ENCODE measurements at regions not wholly inside any gene's neighbourhood (a gene's known extent, or its start where the extent isn't known, plus 50 kb on each side); places are given as distances from the start of the nearest gene placed in this dataset.

GRCh38 chr2:46839045-46839444, 76.6 kb downstream of the MCFD2 start:
- Histone ChIP-seq H3K27me3 (replicated peaks) (no peaks in the 10 kb centered on the region), H3K4me3 (no peak overlapping the region), H3K9me3 (replicated peaks) (no peaks in the 10 kb centered on the region), H3K27ac (no peak overlapping the region), H3K36me3 (no peaks in the 10 kb centered on the region), H3K4me1 (replicated peaks) (peaks cover 7% of the 10 kb centered on the region; the same call in 1 of the 2 replicates)
- no peak for DNase-seq (ENCODE audit: low read depth in 1 of 2, low spot score in 2 of 2)

GRCh38 chr2:46837704-46838103, 77.9 kb downstream of the MCFD2 start:
- no peak overlapping the region for H3K4me3 ChIP-seq
- H3K27ac ChIP-seq: no peak overlapping the region
- no peaks in the 10 kb centered on the region for H3K36me3 ChIP-seq
- no peak for DNase-seq (ENCODE audit: low read depth in 1 of 2, low spot score in 2 of 2)
- peaks cover 7% of the 10 kb centered on the region; the same call in 1 of the 2 replicates for H3K4me1 ChIP-seq (replicated peaks)
- H3K9me3 ChIP-seq (replicated peaks): no peaks in the 10 kb centered on the region
- H3K27me3 ChIP-seq (replicated peaks): no peaks in the 10 kb centered on the region

- H3K27me3 ChIP-seq (replicated peaks): no peaks in the 10 kb centered on the region
- no peaks in the 10 kb centered on the region for H3K36me3 ChIP-seq
- peaks cover 7% of the 10 kb centered on the region; the same call in 1 of the 2 replicates for H3K4me1 ChIP-seq (replicated peaks)
- no peak overlapping the region for H3K27ac ChIP-seq
- DNase-seq (ENCODE audit: low read depth in 1 of 2, low spot score in 2 of 2): no peak
- no peaks in the 10 kb centered on the region for H3K9me3 ChIP-seq (replicated peaks)
- H3K4me3 ChIP-seq: no peak overlapping the region
These were observed 78.5 kb downstream of the MCFD2 start for GRCh38 chr2:46837112-46837454.

- Histone ChIP-seq H3K4me1 (replicated peaks) (peaks cover 4% of the 10 kb centered on the region), H3K4me3 (no peak overlapping the region), H3K27me3 (replicated peaks) (no peaks in the 10 kb centered on the region), H3K36me3 (no peaks in the 10 kb centered on the region), H3K9me3 (replicated peaks) (no peaks in the 10 kb centered on the region), H3K27ac (no peak overlapping the region)
- no peak for DNase-seq (ENCODE audit: low read depth in 1 of 2, low spot score in 2 of 2)
These were observed 79.1 kb downstream of the MCFD2 start for GRCh38 chr2:46836295-46837111.

- peaks cover 11% of the 10 kb centered on the region for H3K4me1 ChIP-seq (replicated peaks)
- H3K9me3 ChIP-seq (replicated peaks): no peaks in the 10 kb centered on the region
- H3K4me3 ChIP-seq: no peak overlapping the region
- no peak overlapping the region for H3K27ac ChIP-seq
- DNase-seq (ENCODE audit: low read depth in 1 of 2, low spot score in 2 of 2): no peak
- H3K36me3 ChIP-seq: no peaks in the 10 kb centered on the region
- no peaks in the 10 kb centered on the region for H3K27me3 ChIP-seq (replicated peaks)
These were observed 80.1 kb downstream of the MCFD2 start for GRCh38 chr2:46835520-46835919.

- Histone ChIP-seq H3K9me3 (replicated peaks) (no peaks in the 10 kb centered on the region), H3K27ac (no peak overlapping the region), H3K4me1 (replicated peaks) (peaks cover 16% of the 10 kb centered on the region)
These were observed 83.1 kb downstream of the MCFD2 start for GRCh38 chr2:46832543-46832942.

GRCh38 chr2:46831869-46832265, 83.7 kb downstream of the MCFD2 start:
- peak in 1 of 2 experiments; percentile 11 for DNase-seq (ENCODE audit: low read depth in 1 of 2, low spot score in 2 of 2)
- no peaks in the 10 kb centered on the region for H3K27me3 ChIP-seq (replicated peaks)
- no peaks in the 10 kb centered on the region for H3K36me3 ChIP-seq
- no peak overlapping the region for H3K4me3 ChIP-seq
- H3K9me3 ChIP-seq (replicated peaks): no peaks in the 10 kb centered on the region
- peaks cover 20% of the 10 kb centered on the region for H3K4me1 ChIP-seq (replicated peaks)
- no peak overlapping the region for H3K27ac ChIP-seq

More at GRCh38 chr2:46832543-46832942, 83.1 kb downstream of the MCFD2 start:
- Histone ChIP-seq H3K4me3 (no peak overlapping the region), H3K27me3 (replicated peaks) (no peaks in the 10 kb centered on the region), H3K36me3 (no peaks in the 10 kb centered on the region)
- DNase-seq (ENCODE audit: low read depth in 1 of 2, low spot score in 2 of 2): no peak

- peak in 1 of 2 experiments; percentile 24 for DNase-seq (ENCODE audit: low read depth in 1 of 2, low spot score in 2 of 2)
- Histone ChIP-seq H3K4me1 (replicated peaks) (peaks cover 20% of the 10 kb centered on the region), H3K27me3 (replicated peaks) (no peaks in the 10 kb centered on the region), H3K36me3 (no peaks in the 10 kb centered on the region), H3K27ac (no peak overlapping the region), H3K4me3 (no peak overlapping the region), H3K9me3 (replicated peaks) (no peaks in the 10 kb centered on the region)
These were observed 84.3 kb downstream of the MCFD2 start for GRCh38 chr2:46831051-46831868.

- DNase-seq (ENCODE audit: low read depth in 1 of 2, low spot score in 2 of 2): peak in 1 of 2 experiments; percentile 33
- no peaks in the 10 kb centered on the region for H3K36me3 ChIP-seq
- H3K27ac ChIP-seq: no peak overlapping the region
- peaks cover 20% of the 10 kb centered on the region for H3K4me1 ChIP-seq (replicated peaks)
- H3K9me3 ChIP-seq (replicated peaks): no peaks in the 10 kb centered on the region
- no peaks in the 10 kb centered on the region for H3K27me3 ChIP-seq (replicated peaks)
- H3K4me3 ChIP-seq: no peak overlapping the region
These were observed 86.2 kb downstream of the MCFD2 start for GRCh38 chr2:46829231-46829995.

GRCh38 chr2:46828491-46829230, 86.9 kb downstream of the MCFD2 start:
- Histone ChIP-seq H3K9me3 (replicated peaks) (no peaks in the 10 kb centered on the region), H3K4me3 (no peak overlapping the region), H3K36me3 (no peaks in the 10 kb centered on the region), H3K27me3 (replicated peaks) (no peaks in the 10 kb centered on the region), H3K27ac (no peak overlapping the region), H3K4me1 (replicated peaks) (peaks cover 20% of the 10 kb centered on the region)
- DNase-seq (ENCODE audit: low read depth in 1 of 2, low spot score in 2 of 2): peak in 1 of 2 experiments; percentile 31

- Histone ChIP-seq H3K27me3 (replicated peaks) (no peaks in the 10 kb centered on the region), H3K36me3 (no peaks in the 10 kb centered on the region), H3K4me1 (replicated peaks) (peaks cover 20% of the 10 kb centered on the region), H3K4me3 (no peak overlapping the region), H3K27ac (no peak overlapping the region), H3K9me3 (replicated peaks) (no peaks in the 10 kb centered on the region)
- DNase-seq (ENCODE audit: low read depth in 1 of 2, low spot score in 2 of 2): peak in 1 of 2 experiments; percentile 18
These were observed 87.5 kb downstream of the MCFD2 start for GRCh38 chr2:46828135-46828438.

- no peaks in the 10 kb centered on the region for H3K36me3 ChIP-seq
- peaks cover 20% of the 10 kb centered on the region for H3K4me1 ChIP-seq (replicated peaks)
- H3K27me3 ChIP-seq (replicated peaks): no peaks in the 10 kb centered on the region
- H3K9me3 ChIP-seq (replicated peaks): no peaks in the 10 kb centered on the region
- DNase-seq (ENCODE audit: low read depth in 1 of 2, low spot score in 2 of 2): peak in 1 of 2 experiments; percentile 49
- H3K27ac ChIP-seq: no peak overlapping the region
- no peak overlapping the region for H3K4me3 ChIP-seq
These were observed 88.1 kb downstream of the MCFD2 start for GRCh38 chr2:46827274-46828134.

Data from SJSA1 (cell line).